GM19328 (cell line): ENCODE measurements at regions not wholly inside any gene's neighbourhood (a gene's known extent, or its start where the extent isn't known, plus 50 kb on each side); places are given as distances from the start of the nearest gene placed in this dataset.

ENCODE experiments used
- ATAC-seq: cut with Tn5 transposase; IDR thresholded peaks from one replicate; pipeline ENCODE4 v1.9.1; 2021; ENCODE audit warnings: mild to moderate bottlenecking, moderate library complexity; ENCODE audit not compliant: unreplicated experiment

DNA sequence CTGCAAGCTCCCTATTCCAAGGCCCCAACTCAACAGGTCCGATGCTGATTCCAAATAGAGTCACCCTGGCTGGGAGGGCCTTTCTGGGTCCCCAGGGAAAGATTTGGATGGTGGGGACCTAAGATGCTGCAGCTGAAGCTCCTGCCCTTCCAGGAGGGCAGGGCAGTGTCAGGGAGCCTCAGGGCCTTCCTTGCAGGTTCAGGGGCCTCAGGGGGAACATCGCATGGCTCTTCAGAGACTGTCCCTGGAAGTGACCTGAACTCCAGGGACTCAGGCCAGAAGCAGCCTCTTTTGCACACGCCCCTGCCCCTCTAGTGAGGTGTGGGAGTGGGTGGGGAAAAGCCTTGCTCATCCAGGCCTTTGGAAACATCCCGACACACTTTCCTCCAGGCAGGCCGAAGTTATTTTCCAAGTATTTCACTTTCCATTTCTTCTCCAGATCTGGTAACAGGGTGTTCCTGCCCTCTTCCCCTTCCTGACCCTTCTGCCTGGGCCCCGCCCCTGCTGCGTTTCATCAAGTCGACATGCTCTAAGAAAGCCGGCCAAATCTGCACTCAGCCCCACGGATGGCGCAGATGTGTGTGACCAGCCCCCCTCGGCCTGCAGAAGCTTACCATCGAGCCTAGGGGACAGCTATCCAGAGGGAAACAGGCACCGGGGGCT, 159.5 kb downstream of the FGF18 start:
- ATAC-seq = no peak

DNA sequence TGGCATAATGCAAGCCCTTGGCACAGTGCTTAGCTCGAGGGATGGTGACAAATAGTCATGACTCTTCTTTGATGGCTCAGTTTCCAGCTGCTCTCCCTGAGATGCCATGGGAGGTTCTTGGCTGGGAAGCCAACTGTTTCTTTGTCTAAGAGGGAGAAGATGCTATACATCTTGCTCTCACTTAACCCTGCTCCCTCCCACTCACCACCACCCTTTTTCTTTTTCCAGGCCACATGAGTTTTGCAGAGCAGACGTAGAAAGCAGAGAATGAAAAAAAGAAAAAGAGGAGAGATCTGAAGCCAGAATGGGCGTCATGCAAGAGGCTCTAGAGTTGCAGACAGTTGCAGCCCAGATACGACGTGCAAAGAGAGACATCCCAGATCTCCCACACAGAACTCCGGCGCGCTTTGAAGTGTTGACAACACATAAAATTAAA, 160.5 kb downstream of the FGF18 start:
- ATAC-seq = no peak

DNA sequence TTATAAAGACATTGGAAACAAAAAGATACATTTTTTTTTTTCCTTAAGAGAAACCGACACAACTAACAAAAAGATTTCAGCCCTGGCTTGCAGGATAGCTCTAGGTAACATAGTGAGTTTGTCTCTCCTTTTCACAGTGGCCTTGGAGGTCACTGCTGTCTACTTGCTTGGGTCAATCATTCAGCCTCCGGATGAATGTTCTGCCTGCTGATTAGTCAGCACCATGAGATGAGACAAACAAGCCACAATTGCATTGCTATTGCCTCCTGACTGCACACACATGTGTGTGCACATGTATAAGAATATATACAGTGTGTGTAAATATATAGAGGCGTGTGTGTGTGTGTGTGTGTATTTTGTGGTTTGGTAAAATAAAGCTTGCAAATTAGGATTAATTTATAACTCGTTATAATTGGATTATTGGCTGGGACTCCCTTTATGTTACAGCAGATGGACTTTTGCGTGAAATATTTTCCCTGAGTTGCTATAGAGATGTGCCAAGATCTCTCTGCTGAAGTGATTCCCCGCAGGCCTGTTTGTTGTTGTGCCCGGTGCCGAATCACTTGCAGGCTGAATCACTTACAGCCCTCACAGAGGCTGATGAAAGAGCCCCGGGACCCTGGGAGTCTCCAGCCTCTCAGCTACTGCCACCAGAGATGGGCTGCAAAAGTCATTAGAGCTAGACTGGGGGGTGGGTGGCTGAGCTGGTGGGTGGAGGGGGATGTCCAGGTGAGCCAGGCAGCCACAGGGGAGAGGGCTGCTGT, 161.2 kb downstream of the FGF18 start:
- ATAC-seq = no peak

DNA sequence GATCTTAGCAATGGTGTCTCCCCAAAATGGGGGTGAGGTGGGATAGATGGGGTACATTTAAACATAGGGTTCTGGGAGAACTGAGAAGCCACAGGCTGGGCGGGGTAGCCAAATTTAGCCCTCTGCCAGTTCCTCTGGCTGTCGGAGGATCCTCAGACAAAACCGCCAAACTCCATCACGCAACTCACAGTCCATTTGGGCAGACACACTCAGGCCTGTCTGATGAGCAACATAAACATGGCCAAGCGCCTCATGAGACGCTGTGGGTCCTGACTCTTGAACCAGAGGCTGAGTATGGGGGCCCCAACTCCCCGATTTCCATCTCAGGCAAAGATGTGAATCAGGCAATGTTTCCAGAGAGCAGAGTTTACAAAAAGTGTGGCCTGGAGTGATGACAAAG, 162.3 kb downstream of the FGF18 start:
- ATAC-seq = no peak

DNA sequence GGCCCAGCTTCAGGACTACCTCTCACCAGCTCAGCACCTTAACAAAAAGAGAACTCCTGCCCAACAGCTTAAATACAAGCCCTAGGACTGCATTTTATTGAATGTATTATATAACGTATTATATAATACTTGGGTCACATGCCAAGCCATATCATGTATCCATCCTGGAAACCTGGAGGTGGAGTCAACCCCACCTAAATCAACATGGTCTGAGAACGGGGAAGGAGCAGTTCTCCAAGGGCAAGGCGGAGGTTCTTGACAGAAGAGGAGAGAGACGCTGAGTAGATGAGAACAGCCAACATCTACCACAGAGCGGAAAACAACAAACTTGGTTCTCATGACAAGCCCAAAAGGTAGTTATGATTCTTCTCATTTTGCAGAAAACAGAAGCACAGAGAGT, 163.4 kb downstream of the FGF18 start:
- no peak for ATAC-seq

DNA sequence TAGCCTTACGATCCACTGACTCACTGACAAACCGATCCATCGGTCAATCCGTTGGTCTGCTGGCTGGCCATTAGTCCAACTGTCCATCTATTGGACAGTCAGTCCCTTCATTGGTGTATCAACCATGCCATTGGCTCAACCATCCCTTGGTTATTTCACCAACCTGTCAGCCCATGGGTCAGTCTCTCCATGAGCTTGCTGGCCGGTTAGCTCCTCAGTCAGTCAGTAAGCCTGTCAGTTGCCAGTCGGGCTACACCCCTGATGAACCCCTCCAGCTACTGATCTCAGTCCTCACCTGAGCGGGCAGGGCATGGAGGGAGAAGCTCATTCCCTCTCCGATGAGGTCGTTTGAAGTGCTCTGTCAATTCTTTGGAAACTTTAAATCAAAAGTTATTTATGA, 166.5 kb downstream of the FGF18 start:
- no peak for ATAC-seq

DNA sequence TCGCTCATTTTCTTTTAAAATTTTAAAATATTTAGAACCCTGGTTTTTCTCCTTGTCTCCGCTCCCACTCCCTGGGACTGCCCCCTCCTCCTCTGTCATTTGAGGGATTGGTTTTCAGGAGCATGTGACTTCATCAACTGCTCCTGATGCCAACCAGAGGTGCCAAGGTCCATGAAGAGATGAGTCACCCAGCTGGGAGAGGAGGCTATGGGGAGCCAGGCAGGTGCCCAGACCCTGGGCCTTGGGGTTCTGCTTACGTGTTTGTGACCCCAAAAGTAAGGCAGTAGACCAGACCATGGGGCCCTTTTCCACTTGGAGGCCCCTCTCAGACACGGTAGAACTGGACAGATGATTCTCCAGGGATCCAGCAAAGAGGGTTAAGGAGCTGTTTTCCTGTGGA, 167.0 kb downstream of the FGF18 start:
- no peak for ATAC-seq

DNA sequence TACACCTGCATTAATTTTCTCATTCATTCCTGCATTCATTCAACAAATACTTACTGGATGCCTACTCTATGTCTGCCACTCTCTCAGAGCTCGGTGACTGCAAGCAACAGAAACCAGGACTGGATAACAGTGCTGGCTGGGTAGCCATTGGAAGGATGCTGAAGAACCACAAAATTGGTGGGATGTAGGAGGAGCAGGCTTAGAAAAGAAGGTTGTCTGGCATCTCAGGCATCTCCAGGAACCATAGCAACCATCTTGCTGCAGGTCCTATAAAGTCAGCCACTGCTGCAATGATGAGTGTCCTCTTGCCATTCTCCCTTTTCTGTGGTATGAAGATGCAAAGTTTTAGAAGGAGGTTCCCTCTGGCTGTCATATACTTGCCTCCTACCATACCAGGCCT, 168.6 kb downstream of the FGF18 start:
- no peak for ATAC-seq

DNA sequence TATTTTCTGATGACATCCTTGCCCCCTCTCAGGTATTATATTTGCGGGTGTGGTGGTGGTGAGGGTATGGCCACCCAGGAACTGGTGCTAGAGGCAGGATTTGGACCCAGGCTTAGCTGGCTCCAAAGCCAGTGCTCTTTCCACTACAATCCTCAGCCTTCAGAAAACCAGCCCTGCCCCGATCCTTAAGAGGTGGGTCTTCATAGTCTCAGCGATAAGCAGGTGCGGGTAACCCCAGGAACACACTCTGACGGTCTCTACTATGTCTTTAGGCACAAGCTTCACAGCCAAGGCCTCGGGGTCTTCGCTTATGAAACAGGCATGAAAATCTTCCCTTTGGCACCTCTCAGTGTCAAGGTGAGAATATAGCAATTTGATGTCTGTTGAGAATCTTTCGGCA, 169.3 kb downstream of the FGF18 start:
- no peak for ATAC-seq

DNA sequence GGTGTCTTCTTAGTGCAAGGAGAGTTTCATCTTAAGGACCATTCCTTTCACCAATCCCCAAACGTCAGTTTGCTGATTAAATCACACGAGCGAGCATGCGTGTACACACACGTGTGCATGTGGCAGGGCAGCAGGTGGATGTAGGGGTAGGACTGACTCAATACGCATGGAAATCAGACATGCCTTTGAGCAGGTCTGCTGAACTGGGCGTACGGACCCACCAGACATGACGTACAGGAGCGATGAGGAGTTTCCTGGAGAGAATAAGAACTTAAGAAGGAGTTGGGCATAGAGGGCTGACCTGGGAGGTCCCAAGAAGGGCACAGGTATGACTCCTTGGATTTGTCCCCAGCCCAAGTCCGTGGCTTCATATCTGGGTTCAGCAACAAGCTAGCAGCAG, 170.0 kb downstream of the FGF18 start:
- no peak for ATAC-seq

DNA sequence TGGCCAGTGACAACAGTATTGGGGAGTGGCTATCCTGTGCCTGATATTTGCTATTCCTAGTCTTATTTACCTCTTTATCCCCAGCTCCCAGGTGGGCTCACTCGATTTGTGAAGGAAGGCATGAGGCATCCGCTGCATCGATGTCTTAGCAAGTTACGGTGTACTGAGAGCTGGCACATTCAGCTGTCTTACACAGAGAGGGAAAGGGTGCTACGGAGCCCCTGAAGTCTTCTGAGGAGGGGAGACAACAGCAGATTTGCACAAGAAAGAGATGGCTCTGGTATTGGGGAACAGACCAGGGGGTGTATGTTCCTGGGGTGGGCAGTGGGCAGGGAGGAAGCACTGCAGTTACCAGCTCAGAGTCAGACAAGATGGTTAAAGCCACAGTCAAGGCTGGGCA, 172.6 kb downstream of the FGF18 start:
- ATAC-seq = no peak

DNA sequence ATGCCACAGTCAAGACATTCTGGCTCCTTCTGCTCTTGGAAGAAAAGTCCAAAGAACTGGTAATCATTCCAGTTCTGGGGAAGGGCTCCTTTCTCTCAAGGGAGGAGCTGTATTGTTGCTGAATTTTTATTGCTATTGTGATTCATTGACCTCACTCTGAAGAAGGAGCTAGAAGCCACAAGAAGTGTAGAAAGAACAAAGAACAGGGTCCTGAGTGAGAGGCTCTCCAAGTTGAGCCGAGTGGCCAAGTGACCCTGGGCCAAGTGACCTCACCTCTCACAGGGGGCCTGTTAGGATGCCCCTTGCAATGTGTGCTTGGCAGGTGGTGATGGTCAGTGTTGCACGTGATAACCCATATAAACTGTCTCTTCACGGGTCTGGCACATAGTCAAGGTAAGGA, 173.3 kb downstream of the FGF18 start:
- no peak for ATAC-seq

DNA sequence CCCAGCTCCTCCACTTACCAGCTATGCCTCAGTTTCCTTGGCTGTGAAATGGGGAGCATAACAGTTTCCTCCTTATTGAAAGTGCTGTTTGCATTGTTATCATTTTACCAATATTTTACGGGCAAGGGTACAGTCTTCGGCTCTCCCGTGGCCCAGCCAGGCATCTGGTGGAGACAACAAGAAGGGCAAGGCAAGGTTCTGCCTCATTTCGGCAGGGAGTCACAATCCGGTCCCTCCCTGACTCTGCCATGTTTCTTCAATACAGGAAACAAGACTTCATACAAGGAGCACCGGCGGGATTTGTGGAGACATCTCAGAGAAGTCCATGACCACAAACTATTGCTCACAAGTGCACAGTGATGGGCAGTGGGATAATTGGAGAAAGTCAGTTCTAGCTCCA, 174.0 kb downstream of the FGF18 start:
- ATAC-seq = no peak

DNA sequence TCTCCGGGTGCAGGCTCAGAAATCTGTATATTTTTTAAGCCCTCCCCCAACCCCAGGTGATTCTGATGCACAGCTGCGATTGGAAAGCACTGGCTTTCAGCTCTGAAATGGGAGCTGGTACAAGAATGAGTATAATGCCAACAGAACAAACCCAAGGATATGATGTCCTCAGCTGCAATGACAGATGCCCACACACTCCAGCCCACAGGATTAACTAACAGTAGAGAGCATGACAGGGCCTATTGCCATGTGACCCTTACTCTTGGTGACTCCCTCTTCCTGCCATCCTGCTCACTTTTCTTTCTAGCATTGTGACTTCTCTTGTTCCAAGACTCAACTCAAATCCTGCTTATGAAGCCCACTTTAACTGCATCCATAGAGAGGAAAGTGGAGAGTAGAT, 174.5 kb downstream of the FGF18 start:
- ATAC-seq = no peak

DNA sequence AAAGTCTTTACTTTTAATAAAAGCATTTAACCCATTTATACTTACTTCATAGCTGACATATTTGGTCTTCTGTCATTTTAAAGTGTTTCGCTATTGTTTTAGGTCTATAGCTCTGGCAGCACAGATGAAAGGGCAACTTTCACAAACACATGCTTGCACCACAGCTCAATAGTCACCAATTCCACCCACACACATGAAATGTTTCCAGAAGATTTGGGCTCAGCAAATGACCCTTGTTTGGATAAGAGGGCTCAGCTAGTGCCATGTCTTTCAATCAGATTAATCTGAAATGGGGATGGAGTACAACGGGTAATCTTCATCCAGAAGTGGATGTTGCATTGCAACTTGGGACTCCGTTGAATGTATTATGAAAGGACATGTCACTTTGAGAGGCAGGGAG, 176.0 kb downstream of the FGF18 start:
- ATAC-seq = no peak

DNA sequence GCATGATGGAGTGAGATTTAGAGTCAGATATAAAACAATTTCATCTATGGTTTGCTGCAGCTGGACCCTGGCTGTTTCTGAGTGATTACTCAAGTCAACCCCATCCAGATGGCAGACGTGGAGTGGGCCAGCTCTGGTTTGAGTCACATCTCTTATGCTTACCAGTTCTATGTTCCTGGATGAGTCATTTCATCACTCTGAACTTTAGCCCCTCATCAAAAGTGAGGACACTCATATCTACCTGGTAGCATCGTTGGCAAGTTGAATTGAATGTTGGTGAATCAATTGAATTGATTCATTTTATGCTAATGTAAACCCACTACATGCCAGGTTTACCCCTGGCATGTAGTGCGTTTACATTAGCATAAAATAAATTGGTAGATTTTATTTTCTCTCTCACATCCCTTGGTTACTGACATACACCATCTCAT, 176.4 kb downstream of the FGF18 start:
- ATAC-seq = no peak

DNA sequence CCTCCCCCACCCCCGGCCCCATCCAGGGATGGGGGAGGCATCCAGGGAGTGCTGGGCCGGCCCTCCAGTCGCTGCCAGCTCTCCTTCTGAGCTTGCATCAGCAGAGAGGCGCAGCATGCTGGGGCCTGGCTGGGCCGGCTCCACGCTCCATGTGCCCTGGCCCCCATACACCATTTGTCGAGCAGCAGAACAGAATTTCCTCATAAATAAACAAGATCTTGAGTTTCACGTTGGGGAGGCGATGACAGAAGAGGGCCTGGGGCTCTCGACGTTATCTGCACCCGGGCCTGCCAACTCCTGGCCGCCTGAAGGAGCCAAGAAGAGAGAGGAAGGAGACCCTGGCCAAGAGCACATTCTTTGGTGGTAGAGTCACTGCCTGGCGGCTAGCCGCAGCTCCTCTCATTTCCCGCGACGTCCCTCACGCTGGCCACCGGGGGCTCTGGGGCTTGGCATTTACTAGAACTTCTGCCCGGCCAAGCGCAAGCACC, 177.0 kb downstream of the FGF18 start:
- ATAC-seq = no peak

DNA sequence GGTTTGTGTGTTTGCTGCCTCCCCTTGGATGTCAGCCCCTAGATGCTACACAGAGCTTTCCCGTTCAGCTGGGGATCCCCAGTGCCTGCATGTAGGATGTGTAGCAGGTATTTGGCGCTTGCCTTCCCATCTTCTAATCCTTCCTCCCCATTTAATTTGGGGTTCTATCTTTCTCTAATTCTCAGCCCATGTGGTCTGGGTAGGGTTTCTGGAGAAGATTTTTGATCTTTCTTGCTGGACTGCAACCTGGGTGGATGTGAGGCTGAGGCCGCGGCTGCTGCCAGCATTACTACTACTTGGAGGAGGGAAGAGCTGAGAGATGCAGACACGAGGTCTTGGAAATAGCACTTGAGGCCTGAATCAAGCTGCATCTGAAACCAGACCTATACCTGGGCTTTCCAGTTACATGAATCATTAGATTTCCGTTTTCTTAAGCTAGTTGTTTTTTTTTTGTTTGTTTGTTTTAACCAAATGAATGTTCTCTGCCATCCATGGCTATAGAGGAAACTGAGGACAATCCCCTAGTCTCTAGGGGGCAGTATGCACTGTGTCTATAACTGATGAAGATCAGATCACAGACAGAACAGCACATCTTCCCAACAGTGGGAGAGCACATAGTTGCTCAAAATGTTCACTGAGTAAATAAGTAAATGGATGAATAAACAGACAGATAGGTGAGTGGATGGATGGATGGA, 178.6 kb downstream of the FGF18 start:
- no peak for ATAC-seq

DNA sequence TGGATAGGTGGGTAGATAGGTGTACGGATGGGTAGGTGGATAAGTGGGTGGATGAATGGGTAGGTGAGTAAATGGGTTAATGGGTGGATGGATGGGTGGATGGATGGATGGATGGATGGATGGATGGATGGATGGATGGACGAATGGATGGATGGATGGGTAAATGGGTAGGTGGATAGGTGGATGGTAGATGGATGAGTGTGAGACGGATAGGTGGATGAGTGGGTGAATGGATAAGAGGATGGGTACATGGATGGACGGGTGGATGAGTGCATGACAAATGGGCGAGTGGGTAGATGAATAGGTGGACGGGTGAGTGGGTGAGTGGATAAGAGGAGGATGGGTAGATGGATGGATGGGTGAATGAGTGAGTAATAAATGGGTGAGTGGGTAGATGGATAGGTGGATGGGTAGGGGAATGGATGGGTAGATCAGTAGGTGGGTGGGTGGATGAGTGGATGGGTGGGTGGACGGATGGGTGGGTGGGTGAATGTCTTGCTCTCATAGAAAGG, 179.2 kb downstream of the FGF18 start:
- ATAC-seq = no peak

DNA sequence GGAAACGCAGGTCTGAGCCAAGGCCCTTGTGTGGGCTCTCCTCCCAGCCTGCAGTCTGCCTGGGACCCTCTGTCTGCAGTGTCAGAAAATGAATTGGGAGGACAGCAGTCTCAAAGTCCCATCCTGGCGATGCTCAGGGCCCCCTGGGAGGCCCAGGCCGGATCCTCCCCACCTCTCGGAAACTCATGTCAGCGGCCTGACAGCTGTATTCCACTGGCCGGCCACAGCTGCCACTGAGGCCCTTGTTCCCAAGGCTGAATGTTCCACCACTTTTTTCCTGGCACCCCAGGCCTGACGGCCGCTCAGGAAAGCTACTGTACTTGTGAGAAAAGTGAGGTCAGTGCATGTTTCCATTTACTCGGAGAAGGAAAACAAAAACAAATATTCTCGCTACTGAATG, 180.0 kb downstream of the FGF18 start:
- no peak for ATAC-seq

DNA sequence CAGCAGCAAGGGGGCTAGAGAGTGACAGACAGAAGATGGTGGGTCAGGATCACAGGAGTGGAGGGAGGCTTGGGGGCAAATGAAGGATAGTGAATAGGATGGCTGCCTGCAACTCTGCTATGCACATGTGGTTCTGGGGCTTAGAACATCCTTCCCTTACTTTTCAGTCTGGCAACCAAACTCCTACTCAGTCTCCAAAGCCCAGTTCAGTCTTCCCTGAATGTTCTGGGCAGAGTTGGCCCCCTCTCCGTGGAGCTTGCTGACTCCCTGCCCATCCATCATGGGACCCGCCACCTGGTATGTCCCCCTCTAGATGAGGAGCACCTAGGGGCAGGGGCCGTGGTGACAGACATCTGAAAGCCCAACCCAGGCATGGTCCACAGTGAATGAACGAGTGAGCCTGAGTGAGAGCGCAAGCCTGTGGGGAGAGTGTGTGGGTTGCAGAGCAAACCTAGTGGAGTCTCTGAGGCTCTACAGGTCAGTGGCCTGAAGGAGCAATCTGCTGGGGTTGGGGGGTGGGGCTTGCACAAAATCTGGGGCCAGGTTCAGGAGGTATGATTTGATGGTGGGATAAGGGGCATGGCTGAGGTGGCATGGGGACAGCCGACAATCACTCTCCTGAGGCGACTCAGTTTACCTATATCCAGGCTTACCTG, 180.6 kb downstream of the FGF18 start:
- no peak for ATAC-seq
